Spleen (tissue), 7 donors: ENCODE measurements at regions not wholly inside any gene's neighbourhood (a gene's known extent, or its start where the extent isn't known, plus 50 kb on each side); places are given as distances from the start of the nearest gene placed in this dataset.

Experiments
- POLR2A ChIP-seq, 3 donors: fragments of 450-650 bp; IDR thresholded peaks; one replicate each; pipeline ENCODE4 v1.5.1; 2017; ENCODE audit warnings: antibody characterized with exemption in 3 of 3, mild to moderate bottlenecking in 1 of 3
- POLR2AphosphoS5 ChIP-seq, 3 donors: sonication (generic); formaldehyde crosslinking; IDR thresholded peaks; one replicate each; pipeline ENCODE4 v1.5.1; 2017; ENCODE audit warnings: antibody characterized with exemption in 3 of 3
- TF ChIP-seq, protein P1 (sequence below), 11 experiments: fragments of 200-600 bp in 7 of 11; fragments of 450-650 bp in 4 of 11; sonication (generic) in 4 of 11; IDR thresholded peaks in 8 of 11; conservative IDR thresholded peaks in 3 of 11; 1 replicate in 7 of 11; 2 replicates in 4 of 11; pipeline versions ENCODE4 v1.4.0 to v1.8.0; 2016 to 2021; ENCODE audit warnings: antibody characterized with exemption in 11 of 11, inconsistent platforms in 4 of 11, mild to moderate bottlenecking in 1 of 11
- donor health status: DM: no; HTN: no; CAD: no; lungs with moderate emphysema.
- donor health status: DM: no; HTN: no; CAD: no.
- donor health status: DM: no; HTN: no; CAD: no.

DNA sequence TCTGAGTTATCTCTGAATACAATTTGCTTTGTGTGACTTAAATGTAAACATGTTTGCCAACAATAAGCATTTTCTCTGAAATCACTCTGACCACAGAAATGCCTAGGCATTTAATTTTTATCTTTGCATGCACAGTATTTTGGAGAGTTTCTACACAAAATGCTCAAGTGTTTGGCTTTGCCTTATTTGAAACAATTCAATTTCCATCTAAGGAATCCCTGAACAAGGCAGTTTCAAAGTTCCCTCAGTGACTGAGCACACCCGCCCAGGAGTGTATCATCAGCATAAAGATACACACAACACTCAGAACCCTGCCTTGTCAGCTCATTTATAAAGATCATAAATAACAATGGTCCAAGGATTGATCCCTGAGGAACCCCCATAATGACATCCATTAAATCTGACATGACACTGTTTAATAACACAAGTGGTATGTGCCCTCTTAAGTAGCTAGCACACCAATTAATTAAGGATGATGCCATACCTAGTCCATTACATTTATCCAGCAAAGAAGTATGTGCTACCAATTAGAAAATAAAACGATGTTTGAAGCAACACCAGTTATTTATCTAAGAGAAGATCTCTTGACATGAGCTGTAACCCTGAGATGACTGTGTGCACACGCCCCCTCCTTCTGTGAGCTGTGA lies 585.8 kb downstream of the ADGRL2 start:
- TF ChIP-seq POLR2A (IDR thresholded peaks at IDR 0.05) (no peak), POLR2AphosphoS5 (IDR thresholded peaks at IDR 0.05) (no peak)
- TF ChIP-seq, protein P1, sequence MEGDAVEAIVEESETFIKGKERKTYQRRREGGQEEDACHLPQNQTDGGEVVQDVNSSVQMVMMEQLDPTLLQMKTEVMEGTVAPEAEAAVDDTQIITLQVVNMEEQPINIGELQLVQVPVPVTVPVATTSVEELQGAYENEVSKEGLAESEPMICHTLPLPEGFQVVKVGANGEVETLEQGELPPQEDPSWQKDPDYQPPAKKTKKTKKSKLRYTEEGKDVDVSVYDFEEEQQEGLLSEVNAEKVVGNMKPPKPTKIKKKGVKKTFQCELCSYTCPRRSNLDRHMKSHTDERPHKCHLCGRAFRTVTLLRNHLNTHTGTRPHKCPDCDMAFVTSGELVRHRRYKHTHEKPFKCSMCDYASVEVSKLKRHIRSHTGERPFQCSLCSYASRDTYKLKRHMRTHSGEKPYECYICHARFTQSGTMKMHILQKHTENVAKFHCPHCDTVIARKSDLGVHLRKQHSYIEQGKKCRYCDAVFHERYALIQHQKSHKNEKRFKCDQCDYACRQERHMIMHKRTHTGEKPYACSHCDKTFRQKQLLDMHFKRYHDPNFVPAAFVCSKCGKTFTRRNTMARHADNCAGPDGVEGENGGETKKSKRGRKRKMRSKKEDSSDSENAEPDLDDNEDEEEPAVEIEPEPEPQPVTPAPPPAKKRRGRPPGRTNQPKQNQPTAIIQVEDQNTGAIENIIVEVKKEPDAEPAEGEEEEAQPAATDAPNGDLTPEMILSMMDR (IDR thresholded peaks at IDR 0.05 in 8 of 11, conservative IDR thresholded peaks at IDR 0.05 in 3 of 11): no peak
